Ramos (cell line): ENCODE measurements at regions not wholly inside any gene's neighbourhood (a gene's known extent, or its start where the extent isn't known, plus 50 kb on each side); places are given as distances from the start of the nearest gene placed in this dataset.

ENCODE experiments used
- in situ Hi-C: fragments of 300-500 bp; cut with MboI; formaldehyde crosslinking; loops from one replicate; pipeline ENCODE4 v1.14.3; 2022; ENCODE audit warnings: low sequenced_read_pairs; ENCODE audit not compliant: unreplicated experiment

DNA sequence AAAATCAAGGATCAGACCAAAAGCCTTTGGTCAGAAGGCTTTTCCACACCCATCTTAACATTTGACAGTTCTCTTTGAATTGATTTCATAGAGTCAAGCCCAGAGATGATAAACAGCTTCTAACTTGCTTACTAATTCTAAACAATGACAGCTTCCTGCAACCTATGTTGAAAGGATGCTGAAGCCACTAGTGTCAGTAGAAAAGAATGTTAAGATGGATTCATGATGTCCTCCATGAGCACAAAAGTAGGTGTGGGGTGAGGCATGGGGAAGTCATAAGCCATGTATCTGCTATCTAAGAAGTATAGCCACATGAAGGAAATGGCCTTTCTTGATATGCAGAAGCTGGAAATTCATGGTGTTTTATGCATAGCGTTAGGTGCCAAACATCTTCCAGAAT, 269.3 kb downstream of the DHX15 start:
- in situ Hi-C loops = no loop called here

- in situ Hi-C loops = no loop called here
Observed at GRCh38 chr4:24312261-24312913, 272.0 kb downstream of the DHX15 start.

- in situ Hi-C loops = no loop called here
Observed at GRCh38 chr4:24303926-24304325, 280.4 kb downstream of the DHX15 start.

DNA sequence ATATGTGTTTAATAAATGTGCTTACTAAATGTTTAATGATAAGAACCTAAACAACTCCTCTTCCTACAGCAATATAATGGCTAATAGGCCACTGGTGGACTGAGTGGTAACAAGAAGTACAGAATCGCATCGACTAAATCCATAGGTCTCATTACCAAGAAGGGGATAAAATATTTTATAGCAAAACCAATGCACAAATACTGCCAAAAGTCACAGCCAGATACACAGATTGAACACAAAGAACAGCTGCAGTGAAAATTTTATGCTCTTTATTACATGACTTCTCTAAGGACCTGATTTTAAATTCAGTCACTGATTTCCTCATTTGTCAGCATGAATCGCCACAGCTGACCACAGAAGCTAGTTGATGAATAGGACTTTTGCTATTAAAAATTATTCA, 285.4 kb downstream of the DHX15 start:
- in situ Hi-C loops = no loop called here

DNA sequence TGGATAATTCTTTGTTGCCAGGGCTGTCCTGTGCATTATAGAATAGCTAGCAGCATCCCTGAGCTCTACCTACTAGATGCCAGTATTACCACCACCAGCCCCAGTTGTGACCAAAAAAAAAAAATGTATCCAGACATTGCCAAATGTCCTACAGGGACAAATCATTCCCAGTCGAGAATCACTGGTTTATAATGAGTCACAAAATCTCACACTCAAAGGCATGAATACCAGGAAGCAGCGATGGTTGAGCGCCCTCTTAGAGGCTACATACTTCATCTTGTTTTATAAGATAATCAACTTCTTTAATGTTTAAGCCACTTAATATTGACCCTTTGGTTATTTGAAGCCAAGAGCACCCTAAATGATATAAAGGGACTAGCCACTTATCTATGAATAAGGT, 297.3 kb downstream of the DHX15 start:
- in situ Hi-C loops = no loop called here

- in situ Hi-C loops = no loop called here
Observed at GRCh38 chr4:24285759-24286158, 298.6 kb downstream of the DHX15 start.

DNA sequence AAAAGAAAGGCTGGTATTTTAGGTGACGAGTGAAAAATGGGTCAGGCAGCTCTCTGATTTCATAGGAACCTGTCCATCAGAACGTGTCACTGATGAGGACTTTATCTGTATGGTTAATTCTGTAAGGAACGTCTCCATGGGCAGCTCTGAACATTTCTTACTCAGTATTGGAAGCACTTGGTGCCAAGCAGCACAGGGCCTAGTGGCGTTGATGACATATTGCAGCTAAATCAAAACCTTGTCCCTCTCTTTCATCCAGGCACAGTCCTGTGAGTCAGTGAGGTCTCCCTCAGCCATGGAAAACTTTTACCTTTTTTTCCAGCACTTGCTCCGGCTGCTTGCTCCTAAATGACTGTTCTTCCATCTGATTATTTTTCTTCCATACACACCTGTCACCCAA, 301.9 kb downstream of the DHX15 start:
- in situ Hi-C loops = no loop called here

- in situ Hi-C loops = no loop called here
Observed at GRCh38 chr4:24279911-24280375, 304.4 kb downstream of the DHX15 start.

DNA sequence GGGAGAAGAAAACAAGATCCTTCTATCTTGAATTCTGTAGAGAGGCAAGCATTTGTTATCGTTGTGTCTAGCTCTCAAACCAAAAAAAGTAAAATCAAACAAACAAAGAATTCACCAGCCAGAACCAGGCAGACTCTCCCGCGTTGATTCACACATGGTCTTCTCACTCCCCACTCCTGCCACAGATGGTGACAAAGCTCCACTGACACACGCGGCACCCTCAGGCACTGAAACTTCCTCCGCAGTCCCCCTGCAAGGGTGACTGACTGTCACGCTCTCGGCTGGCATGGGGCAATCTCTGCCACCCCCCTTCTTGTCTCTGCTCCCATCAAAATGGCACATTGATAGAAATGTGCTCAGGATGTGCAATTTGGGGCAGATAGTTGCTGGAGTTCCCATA, 304.9 kb downstream of the DHX15 start:
- in situ Hi-C loops = no loop called here

DNA sequence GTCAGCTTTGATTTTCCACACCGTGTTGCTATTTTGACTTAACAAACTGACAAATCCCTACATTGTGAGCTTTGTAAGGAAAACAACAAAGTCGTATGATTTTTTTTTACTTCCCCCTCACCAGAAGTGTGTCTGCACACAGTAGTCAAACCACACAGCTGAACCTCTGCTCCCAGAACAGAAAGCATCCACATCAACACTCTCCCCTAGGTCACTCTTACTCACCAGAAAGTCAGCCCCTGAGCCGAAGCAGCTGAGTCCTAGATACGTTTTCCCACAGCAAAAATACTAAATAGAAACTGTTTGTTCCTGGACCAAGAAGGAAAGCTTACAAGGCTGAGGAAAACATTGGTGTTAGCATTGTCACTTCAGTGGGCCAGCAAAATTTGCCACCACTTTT, 305.7 kb downstream of the DHX15 start:
- in situ Hi-C loops = no loop called here

DNA sequence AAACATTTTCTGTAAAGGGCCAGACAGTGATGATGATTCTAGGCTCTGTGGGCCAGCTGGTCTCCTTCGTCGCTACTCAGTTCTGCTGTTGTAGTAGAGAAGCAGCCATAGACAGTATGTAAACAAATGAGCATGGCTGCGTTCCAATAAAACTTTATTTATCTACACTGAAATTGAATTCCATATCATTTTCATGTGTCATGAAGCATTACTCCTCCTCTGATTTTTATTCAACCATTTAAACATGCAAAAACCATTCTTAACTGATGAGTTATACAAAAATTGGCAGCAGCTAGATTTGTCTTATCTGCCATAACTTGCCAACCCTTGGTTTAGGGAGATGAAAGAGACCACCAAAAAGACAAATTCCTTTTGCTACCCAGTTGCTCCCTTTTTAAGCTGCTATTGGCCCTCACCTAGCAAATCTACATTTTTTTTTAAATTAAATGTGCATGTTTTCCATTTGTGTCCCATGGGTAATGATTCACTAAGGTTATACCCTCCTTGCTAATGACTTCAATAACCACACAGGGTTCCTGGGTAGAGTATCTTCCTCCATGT, 309.9 kb downstream of the DHX15 start:
- in situ Hi-C loops = no loop called here

DNA sequence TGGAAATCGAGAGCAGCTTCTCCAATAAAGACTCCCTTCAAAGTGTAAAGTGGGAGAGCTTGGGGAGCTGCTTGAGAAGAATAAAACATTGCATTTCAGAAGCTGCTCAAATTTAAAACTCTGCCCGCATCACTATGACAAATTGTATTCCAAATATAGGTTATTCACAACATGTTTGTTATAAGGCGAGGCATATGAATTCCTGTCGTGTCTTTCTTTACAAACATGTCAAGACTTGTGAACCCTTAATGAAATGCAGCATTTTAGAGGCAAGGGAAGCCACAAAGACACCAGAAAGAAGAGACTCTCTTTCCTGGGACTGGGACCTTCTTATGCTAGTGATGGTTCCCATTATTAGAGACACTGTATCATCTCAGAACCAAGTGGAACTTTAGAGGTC, 311.2 kb downstream of the DHX15 start:
- in situ Hi-C loops = no loop called here

- in situ Hi-C loops = no loop called here
Observed at GRCh38 chr4:24266951-24267722, 317.2 kb downstream of the DHX15 start.

GRCh38 chr4:24265989-24266388, 318.4 kb downstream of the DHX15 start:
- in situ Hi-C loops = no loop called here

GRCh38 chr4:24262616-24263015, 321.7 kb downstream of the DHX15 start:
- in situ Hi-C loops = no loop called here

DNA sequence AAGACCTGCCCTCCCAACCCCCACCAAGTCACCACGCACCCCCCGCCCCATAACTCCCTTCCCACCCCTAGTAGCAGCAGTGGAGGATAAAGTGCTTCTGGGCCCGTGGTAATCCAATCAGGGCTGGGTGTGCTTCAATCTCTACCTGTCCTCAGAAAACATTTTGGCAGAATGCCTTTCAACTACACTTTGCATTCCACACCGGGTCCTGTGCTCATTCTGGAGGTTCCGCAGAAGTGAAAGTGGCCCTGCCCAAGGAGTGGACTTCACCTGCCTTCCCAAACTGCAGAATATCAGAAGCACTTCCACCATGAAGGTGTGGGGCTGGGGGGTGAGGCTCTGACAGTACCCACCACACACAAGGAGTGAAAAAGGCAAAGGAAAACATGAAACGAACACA, 322.3 kb downstream of the DHX15 start:
- in situ Hi-C loops = no loop called here

- in situ Hi-C loops = no loop called here
Observed at GRCh38 chr4:24260923-24261564, 323.3 kb downstream of the DHX15 start.

DNA sequence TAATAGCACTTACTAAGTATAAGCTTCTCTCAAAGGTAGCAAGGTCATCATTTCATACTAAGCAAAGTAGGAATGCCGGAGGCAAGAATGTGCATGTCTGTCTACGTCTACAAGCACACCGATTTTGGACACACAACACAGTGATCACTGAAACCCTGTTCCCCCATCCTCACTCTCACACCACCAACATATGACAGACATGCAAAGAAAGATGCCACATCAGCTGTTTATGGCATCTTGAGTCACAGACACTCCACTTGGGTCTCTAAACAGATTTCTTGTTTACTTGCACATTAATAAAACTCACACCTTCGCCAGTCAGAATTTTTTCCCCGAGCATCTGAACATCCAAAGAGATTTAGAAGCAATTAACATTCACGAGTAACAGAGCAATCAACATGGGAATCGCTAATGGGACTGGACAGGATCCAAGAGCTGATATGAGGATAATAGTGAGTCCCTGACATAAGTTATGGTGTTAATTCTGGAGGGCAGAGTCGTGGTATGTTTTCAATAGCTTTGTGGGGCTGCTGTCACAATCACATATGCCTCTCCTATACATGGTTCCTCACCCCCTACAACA, 324.1 kb downstream of the DHX15 start:
- in situ Hi-C loops = no loop called here

GRCh38 chr4:24256547-24256946, 327.8 kb downstream of the DHX15 start:
- in situ Hi-C loops = no loop called here

DNA sequence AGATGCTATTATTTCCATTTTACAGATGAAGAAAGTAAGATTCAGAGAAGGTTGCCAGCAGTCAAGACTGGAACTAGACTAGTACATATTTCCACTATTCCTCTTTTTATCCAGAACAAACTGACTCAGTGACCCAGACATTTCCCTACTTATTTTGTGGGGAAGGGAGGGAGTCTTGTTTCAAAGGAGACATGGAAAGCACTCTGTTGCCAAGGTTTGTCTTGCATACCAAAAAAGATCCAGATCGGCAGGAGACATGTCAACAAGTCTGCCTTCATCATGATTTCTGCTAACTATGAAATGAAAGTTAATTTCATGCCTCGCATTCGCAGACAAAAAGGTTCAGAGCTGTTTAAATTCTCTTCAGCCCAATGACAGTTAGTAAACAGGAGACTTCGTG, 328.3 kb downstream of the DHX15 start:
- in situ Hi-C loops = no loop called here

- in situ Hi-C loops = no loop called here
Observed at GRCh38 chr4:24252121-24252520, 332.2 kb downstream of the DHX15 start.
